HL-60 (cell line): ENCODE measurements at regions not wholly inside any gene's neighbourhood (a gene's known extent, or its start where the extent isn't known, plus 50 kb on each side); places are given as distances from the start of the nearest gene placed in this dataset.
A peak's percentile ranks its signal among the peaks of the same experiment; 100 is the strongest.

Experiments used
- DNase-seq, 2 experiments: peaks; one replicate each; pipeline ENCODE4 v3.0.0-alpha.2; 2010 to 2020; ENCODE audit warnings: low read depth in 1 of 2, low spot score in 1 of 2
- H3K27ac ChIP-seq: fragments of 250-450 bp; sonication (Bioruptor Pico); replicated peaks from 2 replicates; pipeline ENCODE4 v1.5.1; 2020; ENCODE audit warnings: mild to moderate bottlenecking, moderate library complexity
- H3K27me3 ChIP-seq: fragments of 250-450 bp; sonication (Bioruptor Pico); 2 replicates; pipeline ENCODE4 v1.5.1; 2021; ENCODE audit warnings: mild to moderate bottlenecking, moderate library complexity; ENCODE audit not compliant: insufficient read depth, poor library complexity, severe bottlenecking
- H3K4me3 ChIP-seq: replicated peaks from 2 replicates; pipeline ENCODE4 v1.5.1; 2011; ENCODE audit warnings: mild to moderate bottlenecking, control low read depth, low read length; ENCODE audit not compliant: insufficient read depth
- CTCF ChIP-seq: IDR thresholded peaks from one replicate; pipeline ENCODE4 v1.5.1; 2011; ENCODE audit warnings: low read length, control low read depth, inconsistent platforms; ENCODE audit not compliant: insufficient read depth
- GABPA ChIP-seq: IDR thresholded peaks from 2 replicates; pipeline ENCODE4 v1.6.1; 2012; ENCODE audit warnings: low read depth
- POLR2AphosphoS5 ChIP-seq: IDR thresholded peaks from 2 replicates; pipeline ENCODE4 v1.6.1; 2012; ENCODE audit warnings: low read depth
- REST ChIP-seq: IDR thresholded peaks from 2 replicates; pipeline ENCODE4 v1.6.1; 2012; ENCODE audit warnings: low read depth; ENCODE audit not compliant: insufficient replicate concordance
- SPI1 ChIP-seq: IDR thresholded peaks from 2 replicates; pipeline ENCODE4 v1.6.1; 2012; ENCODE audit warnings: low read depth, mild to moderate bottlenecking, borderline replicate concordance

GRCh38 chr15:97182581-97182980, 777.9 kb upstream of the ARRDC4 start:
- Histone ChIP-seq H3K27ac (no peak overlapping the region), H3K27me3 (no peaks in the 10 kb centered on the region), H3K4me3 (no peak overlapping the region)
- no peak for DNase-seq
- no peak for TF ChIP-seq REST
- TF ChIP-seq CTCF = no peak
- no peak for TF ChIP-seq GABPA
- TF ChIP-seq SPI1 = no peak
- TF ChIP-seq POLR2AphosphoS5 = no peak

- TF ChIP-seq SPI1 = no peak
- no peaks in the 10 kb centered on the region for H3K27me3 ChIP-seq
- no peak overlapping the region for H3K27ac ChIP-seq
- no peak overlapping the region for H3K4me3 ChIP-seq
- peak in 1 of 2 experiments; percentile 31 for DNase-seq
Observed at GRCh38 chr15:97189162-97189780, 771.2 kb upstream of the ARRDC4 start.

GRCh38 chr15:97194750-97195149, 765.8 kb upstream of the ARRDC4 start:
- no peak for DNase-seq
- Histone ChIP-seq H3K4me3 (no peak overlapping the region), H3K27ac (no peak overlapping the region), H3K27me3 (no peaks in the 10 kb centered on the region)
- TF ChIP-seq CTCF (no peak), REST (no peak), GABPA (no peak), POLR2AphosphoS5 (no peak), SPI1 (no peak)

GRCh38 chr15:97196048-97197014, 764.2 kb upstream of the ARRDC4 start:
- Histone ChIP-seq H3K4me3 (no peak overlapping the region), H3K27ac (no peak overlapping the region), H3K27me3 (no peaks in the 10 kb centered on the region)
- TF ChIP-seq SPI1 (no peak), POLR2AphosphoS5 (no peak), REST (no peak), GABPA (no peak), CTCF (no peak)
- no peak for DNase-seq
